GM12875 (cell line): ENCODE measurements at regions not wholly inside any gene's neighbourhood (a gene's known extent, or its start where the extent isn't known, plus 50 kb on each side); places are given as distances from the start of the nearest gene placed in this dataset.

Experiments used
- H3K4me3 ChIP-seq: one replicate; pipeline ENCODE4 v1.5.1; 2011; ENCODE audit warnings: low read depth, low read length, control low read depth
- TF ChIP-seq, protein P1 (sequence below): IDR thresholded peaks from 2 replicates; pipeline ENCODE4 v1.5.1; 2011; ENCODE audit warnings: low read depth, mild to moderate bottlenecking, control low read depth, inconsistent platforms, low read length, moderate library complexity, borderline replicate concordance; ENCODE audit not compliant: insufficient read depth

DNA sequence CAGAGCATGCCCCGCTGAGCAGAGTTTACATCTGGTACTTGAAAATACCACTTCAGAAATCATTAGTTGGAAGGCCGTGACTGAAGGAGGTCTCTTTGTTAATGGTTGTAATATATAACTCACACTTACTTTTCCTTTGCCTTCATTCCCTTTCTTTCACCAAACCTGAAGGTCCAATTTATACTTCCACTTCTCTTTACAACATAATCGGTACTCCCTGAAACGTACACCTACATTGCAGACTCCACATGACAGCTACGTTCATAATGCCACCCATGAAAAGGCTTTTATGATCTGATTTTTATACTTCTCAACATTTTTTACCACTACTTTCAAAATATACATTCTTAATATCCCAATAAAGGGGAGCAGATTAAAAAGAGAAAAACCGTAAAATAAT is 298.7 kb downstream of the C4orf33 start:
- TF ChIP-seq, protein P1, sequence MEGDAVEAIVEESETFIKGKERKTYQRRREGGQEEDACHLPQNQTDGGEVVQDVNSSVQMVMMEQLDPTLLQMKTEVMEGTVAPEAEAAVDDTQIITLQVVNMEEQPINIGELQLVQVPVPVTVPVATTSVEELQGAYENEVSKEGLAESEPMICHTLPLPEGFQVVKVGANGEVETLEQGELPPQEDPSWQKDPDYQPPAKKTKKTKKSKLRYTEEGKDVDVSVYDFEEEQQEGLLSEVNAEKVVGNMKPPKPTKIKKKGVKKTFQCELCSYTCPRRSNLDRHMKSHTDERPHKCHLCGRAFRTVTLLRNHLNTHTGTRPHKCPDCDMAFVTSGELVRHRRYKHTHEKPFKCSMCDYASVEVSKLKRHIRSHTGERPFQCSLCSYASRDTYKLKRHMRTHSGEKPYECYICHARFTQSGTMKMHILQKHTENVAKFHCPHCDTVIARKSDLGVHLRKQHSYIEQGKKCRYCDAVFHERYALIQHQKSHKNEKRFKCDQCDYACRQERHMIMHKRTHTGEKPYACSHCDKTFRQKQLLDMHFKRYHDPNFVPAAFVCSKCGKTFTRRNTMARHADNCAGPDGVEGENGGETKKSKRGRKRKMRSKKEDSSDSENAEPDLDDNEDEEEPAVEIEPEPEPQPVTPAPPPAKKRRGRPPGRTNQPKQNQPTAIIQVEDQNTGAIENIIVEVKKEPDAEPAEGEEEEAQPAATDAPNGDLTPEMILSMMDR = no peak
- no peak overlapping the region for H3K4me3 ChIP-seq

DNA sequence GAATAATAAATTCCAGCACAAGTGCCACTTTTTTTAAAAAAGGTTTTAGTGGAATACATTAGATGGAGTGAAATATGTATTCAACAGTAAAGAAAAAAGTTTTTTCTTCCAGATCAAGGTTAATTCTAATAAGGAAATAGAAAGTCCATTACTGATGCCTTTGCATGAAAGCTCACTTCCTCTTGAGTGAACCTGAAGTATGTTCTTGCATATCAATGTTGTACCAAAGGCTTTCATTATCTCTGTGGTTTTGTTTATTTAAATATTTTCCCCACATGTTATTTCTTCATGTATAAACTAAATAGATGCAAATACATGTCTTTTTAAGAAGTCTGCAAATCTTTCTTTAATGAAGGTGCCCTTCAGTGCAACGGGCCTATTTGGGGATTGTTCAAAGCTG is 307.9 kb downstream of the C4orf33 start:
- no peak overlapping the region for H3K4me3 ChIP-seq
- TF ChIP-seq, protein P1 = no peak

DNA sequence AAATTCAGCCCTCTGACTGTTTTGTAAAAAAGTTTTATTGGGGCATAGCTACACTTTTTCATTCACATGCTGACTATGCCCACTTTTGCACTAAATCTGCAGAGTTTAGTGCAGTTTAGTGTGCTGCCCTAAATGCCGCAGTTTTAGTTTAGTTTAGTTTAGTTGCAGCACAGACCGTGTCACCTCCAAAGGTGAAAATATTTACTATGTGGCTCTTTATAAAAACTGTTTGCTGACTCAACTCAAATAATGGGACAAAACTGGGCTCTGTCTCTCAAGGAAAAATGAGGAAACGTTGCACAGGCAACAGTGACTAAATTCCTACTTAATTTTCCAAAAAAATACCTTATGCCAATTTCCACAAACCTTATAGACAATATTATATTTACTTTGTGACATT is 314.2 kb downstream of the C4orf33 start:
- TF ChIP-seq, protein P1 = no peak
- no peak overlapping the region for H3K4me3 ChIP-seq

DNA sequence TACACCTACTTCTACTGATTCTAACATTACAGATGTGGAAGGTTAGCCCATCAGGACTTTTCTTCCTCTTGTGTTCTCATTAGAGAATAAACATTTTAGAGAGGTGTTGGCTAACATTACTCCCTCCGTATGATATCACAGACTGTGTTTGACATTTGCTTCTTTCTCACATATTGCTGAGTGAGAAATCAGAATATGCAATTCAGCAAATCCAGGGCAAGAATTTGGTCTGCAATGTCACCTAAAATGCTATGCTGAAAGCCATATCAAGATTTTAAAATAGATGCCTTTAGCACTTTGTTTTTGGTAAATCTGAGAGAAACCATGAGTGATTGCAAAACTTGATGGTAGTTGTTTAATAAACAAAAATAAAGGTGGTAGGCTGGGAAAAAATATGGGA is 319.1 kb downstream of the C4orf33 start:
- TF ChIP-seq, protein P1 = no peak
- H3K4me3 ChIP-seq = no peak overlapping the region

DNA sequence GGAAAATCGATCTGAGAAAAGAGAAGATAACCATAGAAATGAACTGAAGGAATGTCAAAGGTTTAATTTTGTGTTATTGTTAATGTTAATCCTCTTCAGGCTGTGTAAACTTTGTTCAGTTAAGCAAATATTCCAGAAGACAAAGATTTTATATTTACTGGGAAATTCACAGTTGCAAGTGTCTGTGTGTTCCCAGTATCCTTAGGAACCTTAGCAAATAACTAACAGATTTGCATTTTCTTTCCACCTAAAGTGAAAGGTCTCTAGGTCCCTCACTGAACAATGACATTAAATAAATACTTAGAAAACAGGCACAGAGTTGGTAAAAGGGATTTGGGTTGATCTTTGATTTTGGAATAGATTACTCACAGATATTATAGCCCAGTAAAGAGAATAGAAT is 324.7 kb downstream of the C4orf33 start:
- H3K4me3 ChIP-seq = no peak overlapping the region
- TF ChIP-seq, protein P1 = no peak

DNA sequence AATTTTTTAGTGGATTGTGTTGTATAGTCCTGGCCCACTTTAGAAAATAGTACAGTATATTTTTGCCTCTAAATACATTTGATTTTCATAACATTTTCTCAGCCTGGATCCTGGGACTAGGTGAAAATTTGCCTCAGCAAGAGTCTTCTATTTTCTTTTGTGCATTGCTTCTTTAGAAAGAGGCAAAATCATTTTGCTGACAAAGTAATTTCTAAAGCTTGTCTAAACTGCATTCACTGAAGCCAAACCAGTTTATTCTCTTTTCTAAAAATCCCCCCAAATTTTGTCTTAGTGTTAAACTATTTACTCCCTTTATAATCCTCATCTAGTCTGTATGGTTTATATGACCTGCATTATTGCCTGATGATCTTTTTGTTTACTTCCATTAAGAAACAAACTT is 326.3 kb downstream of the C4orf33 start:
- H3K4me3 ChIP-seq = no peak overlapping the region
- TF ChIP-seq, protein P1 = no peak

DNA sequence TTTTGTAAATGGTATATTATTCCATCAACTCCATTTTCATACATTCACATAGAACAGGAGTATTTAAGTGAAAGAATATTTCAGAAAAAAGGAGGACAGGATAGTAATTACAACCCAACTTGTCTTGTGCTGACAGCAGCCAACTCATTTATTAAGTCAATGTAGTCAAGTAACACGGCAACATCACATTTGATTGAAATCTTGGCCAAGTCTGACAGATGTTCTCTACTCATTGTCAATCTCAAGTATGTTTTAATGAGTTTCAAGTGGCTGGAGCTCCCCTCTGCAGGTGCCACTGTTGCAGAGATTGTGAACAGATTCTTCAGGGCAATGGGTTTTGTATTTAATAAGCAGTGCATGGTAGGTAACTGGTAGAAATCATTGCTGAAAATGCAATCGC is 332.5 kb downstream of the C4orf33 start:
- H3K4me3 ChIP-seq = no peak overlapping the region
- TF ChIP-seq, protein P1 = no peak
